OCI-LY7 (cell line): ENCODE measurements at regions not wholly inside any gene's neighbourhood (a gene's known extent, or its start where the extent isn't known, plus 50 kb on each side); places are given as distances from the start of the nearest gene placed in this dataset.

Source experiments
- BruUV-seq: library from RNA; stranded (reverse); fragments of 400-500 nt; replicated peaks from 2 replicates; lab custom pipeline; 2021; lab: Mats Ljungman, UMichigan
- CTCF ChIA-PET: fragments of 300-600 bp; sonication (Branson Sonifier 250); formaldehyde crosslinking; loops from one replicate; lab custom pipeline; 2022; ENCODE audit warnings: antibody characterized with exemption; ENCODE audit not compliant: unreplicated experiment; lab: Charles Lee
- POLR2A ChIA-PET: fragments of 300-600 bp; sonication (Branson Sonifier 250); formaldehyde crosslinking; loops from one replicate; lab custom pipeline; 2022; ENCODE audit warnings: antibody characterized with exemption; lab: Charles Lee
- DNase-seq: peaks from one replicate; pipeline ENCODE4 v3.0.0-alpha.2; 2015; ENCODE audit warnings: low spot score
- H2AFZ ChIP-seq: fragments of 200-600 bp; sonication (generic), shearing (Covaris generic); 2 replicates; pipeline ENCODE4 v1.6.1; 2014; ENCODE audit warnings: mild to moderate bottlenecking, antibody characterized with exemption, low read length, moderate library complexity
- H3K27ac ChIP-seq: fragments of 200-600 bp; sonication (generic); 2 replicates; pipeline ENCODE4 v1.5.1; 2014; ENCODE audit warnings: mixed run types, low read depth, mild to moderate bottlenecking, moderate library complexity, low read length, inconsistent platforms; ENCODE audit not compliant: poor library complexity, severe bottlenecking
- H3K36me3 ChIP-seq: fragments of 200-600 bp; sonication (generic); 2 replicates; pipeline ENCODE4 v1.6.1; 2014; ENCODE audit warnings: mild to moderate bottlenecking, antibody characterized with exemption, low read length, moderate library complexity, mixed read lengths; ENCODE audit not compliant: insufficient read depth
- H3K4me1 ChIP-seq: fragments of 200-600 bp; sonication (generic); 2 replicates; pipeline ENCODE4 v1.5.1; 2014; ENCODE audit warnings: mild to moderate bottlenecking, low read length; ENCODE audit not compliant: insufficient read depth, poor library complexity, severe bottlenecking
- H3K4me2 ChIP-seq: fragments of 200-600 bp; sonication (generic); 2 replicates; pipeline ENCODE4 v1.6.1; 2014; ENCODE audit warnings: mild to moderate bottlenecking, low read length
- H3K4me3 ChIP-seq: fragments of 200-600 bp; sonication (generic); 2 replicates; pipeline ENCODE4 v1.5.1; 2014; ENCODE audit warnings: mild to moderate bottlenecking, low read depth, low read length; ENCODE audit not compliant: poor library complexity, severe bottlenecking
- H3K79me2 ChIP-seq: fragments of 200-600 bp; sonication (generic); 2 replicates; pipeline ENCODE4 v1.6.1; 2016; ENCODE audit warnings: low read depth, mild to moderate bottlenecking, low read length, moderate library complexity, mixed read lengths; ENCODE audit not compliant: insufficient read depth
- H3K9me2 ChIP-seq: fragments of 200-600 bp; sonication (generic); 2 replicates; pipeline ENCODE4 v1.6.1; 2016; ENCODE audit warnings: mild to moderate bottlenecking, low read length, mixed read lengths; ENCODE audit not compliant: insufficient read depth
- H3K9me3 ChIP-seq: fragments of 200-600 bp; sonication (generic); 2 replicates; pipeline ENCODE4 v1.6.1; 2014; ENCODE audit warnings: mild to moderate bottlenecking, mixed run types, low read length, mixed read lengths
- H4K20me1 ChIP-seq: fragments of 200-600 bp; sonication (generic); 2 replicates; pipeline ENCODE4 v1.6.1; 2014; ENCODE audit warnings: mild to moderate bottlenecking, antibody characterized with exemption, low read length, moderate library complexity, mixed read lengths; ENCODE audit not compliant: insufficient read depth
- CTCF ChIP-seq: fragments of 200-600 bp; sonication (generic); conservative IDR thresholded peaks from 2 replicates; pipeline ENCODE4 v1.5.1; 2014; ENCODE audit warnings: mild to moderate bottlenecking, antibody characterized with exemption, low read length, moderate library complexity, mixed read lengths
- EZH2phosphoT487 ChIP-seq: fragments of 200-600 bp; sonication (generic); IDR thresholded peaks from 2 replicates; pipeline ENCODE4 v1.6.1; 2018; ENCODE audit warnings: low read depth, borderline replicate concordance, mild to moderate bottlenecking, mixed run types, antibody characterized with exemption, low read length, moderate library complexity, mixed read lengths
- intact Hi-C: fragments of 100-400 bp; cut with micrococcal nuclease; formaldehyde crosslinking; loops from one replicate; pipeline ENCODE4 v1.10.0; 2022; ENCODE audit not compliant: unreplicated experiment

DNA sequence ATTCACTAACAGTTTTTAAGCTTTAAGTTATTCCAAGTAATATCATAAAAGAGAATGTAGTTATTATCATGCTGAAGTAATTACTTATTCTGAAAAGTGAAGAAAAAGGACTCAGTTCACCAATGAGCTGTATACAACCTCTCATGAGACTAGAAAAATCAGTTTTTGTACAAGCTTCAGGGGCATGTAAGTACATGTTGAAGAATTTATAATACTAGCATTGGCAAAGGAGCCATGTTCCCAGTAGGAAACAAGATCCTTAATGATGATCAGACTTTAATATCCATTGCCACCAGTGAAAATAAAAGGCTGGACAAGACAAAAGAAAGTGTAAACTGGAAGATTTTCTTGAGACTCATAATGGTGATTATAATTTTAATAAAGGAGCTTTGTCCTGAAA is 532.8 kb downstream of the PLOD2 start:
- TF ChIP-seq CTCF = no peak
- Histone ChIP-seq H3K9me3 (peaks cover 24% of the 10 kb centered on the region; the same call in 1 of the 2 replicates), H2AFZ (no peak overlapping the region), H3K79me2 (no peaks in the 10 kb centered on the region), H3K4me1 (peaks cover 3% of the 10 kb centered on the region), H3K27ac (no peak overlapping the region), H3K4me3 (no peak overlapping the region), H3K36me3 (no peaks in the 10 kb centered on the region), H4K20me1 (no peaks in the 10 kb centered on the region), H3K9me2 (no peaks in the 10 kb centered on the region), H3K4me2 (no peak overlapping the region)
- ChIA-PET POLR2A (interaction anchor here (0.6 to 3.4 kb wide), 6 partner anchors 9 to 64 kb away, joined by 3 to 14 read pairs (median 4); no protein-coding TSS in a partner anchor), CTCF (no interaction called here)
- BruUV-seq = no TSS peak
- DNase-seq = no peak
- intact Hi-C loops = no loop called here

GRCh38 chr3:145637105-145637504 is 523.9 kb downstream of the PLOD2 start:
- Histone ChIP-seq H3K36me3 (no peaks in the 10 kb centered on the region), H3K4me3 (no peak overlapping the region), H3K4me1 (no peaks in the 10 kb centered on the region), H3K27ac (no peak overlapping the region), H3K79me2 (no peaks in the 10 kb centered on the region), H4K20me1 (no peaks in the 10 kb centered on the region), H3K9me2 (no peaks in the 10 kb centered on the region; the same call in 1 of the 2 replicates), H3K4me2 (no peak overlapping the region), H2AFZ (no peak overlapping the region), H3K9me3 (peaks cover 3% of the 10 kb centered on the region; the same call in 1 of the 2 replicates)
- intact Hi-C loops = no loop called here
- ChIA-PET CTCF (no interaction called here), POLR2A (interaction anchor here (0.8 kb wide), 1 partner anchor 153 kb away, joined by 3 read pairs; no protein-coding TSS in a partner anchor)
- TF ChIP-seq CTCF (no peak), EZH2phosphoT487 (no peak)
- DNase-seq = no peak
- no TSS peak for BruUV-seq

DNA sequence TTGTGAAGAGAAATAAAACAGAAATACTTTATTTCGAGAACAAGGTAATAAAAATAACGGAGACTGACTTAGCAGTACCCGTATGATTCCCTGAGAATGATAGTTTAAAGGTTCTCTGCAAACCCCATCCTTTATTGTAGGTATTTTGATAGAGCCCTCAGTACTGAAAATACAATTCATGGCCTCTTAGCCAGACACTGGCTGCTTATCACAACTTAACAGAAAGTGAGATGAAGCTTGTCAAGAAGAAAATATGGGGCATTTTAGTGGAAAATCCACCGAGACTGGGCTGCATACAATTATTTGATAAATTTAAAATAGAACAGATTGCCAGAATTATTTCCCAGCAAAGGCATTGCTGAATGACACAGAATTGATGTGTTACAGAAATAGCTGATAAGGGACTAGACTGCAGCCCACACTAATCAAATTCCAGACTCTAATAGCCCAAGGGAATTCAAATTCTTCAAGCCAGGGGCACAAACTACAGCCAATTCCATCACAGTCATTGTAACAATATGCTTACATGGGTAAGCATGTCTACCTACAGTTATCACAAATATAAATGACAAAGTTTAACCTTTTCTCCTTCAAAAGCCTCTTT is 521.9 kb downstream of the PLOD2 start:
- Histone ChIP-seq H4K20me1 (no peaks in the 10 kb centered on the region), H3K4me1 (no peaks in the 10 kb centered on the region), H3K79me2 (no peaks in the 10 kb centered on the region), H3K27ac (no peak overlapping the region), H2AFZ (peak overlapping the region; percentile 40; the same call in 1 of the 2 replicates), H3K9me2 (no peaks in the 10 kb centered on the region; the same call in 1 of the 2 replicates), H3K4me2 (no peak overlapping the region), H3K36me3 (no peaks in the 10 kb centered on the region), H3K9me3 (no peaks in the 10 kb centered on the region), H3K4me3 (no peak overlapping the region)
- no TSS peak for BruUV-seq
- intact Hi-C loops = no loop called here
- ChIA-PET CTCF (no interaction called here), POLR2A (interaction anchor here (0.6 to 0.7 kb wide), 3 partner anchors 18 to 1111 kb away, joined by 3 read pairs; no protein-coding TSS in a partner anchor)
- DNase-seq = no peak
- no peak for TF ChIP-seq EZH2phosphoT487
- no peak for TF ChIP-seq CTCF
